OCI-LY1 (cell line): ENCODE measurements at regions not wholly inside any gene's neighbourhood (a gene's known extent, or its start where the extent isn't known, plus 50 kb on each side); places are given as distances from the start of the nearest gene placed in this dataset.

ENCODE experiments used
- H2AFZ ChIP-seq: fragments of 200-600 bp; sonication (generic), shearing (Covaris generic); 2 replicates; pipeline ENCODE4 v1.6.0; 2014; ENCODE audit warnings: antibody characterized with exemption, mild to moderate bottlenecking, low read length
- H3F3A ChIP-seq: fragments of 200-600 bp; sonication (generic), shearing (Covaris generic); 2 replicates; pipeline ENCODE4 v1.6.0; 2014; ENCODE audit warnings: mild to moderate bottlenecking, antibody characterized with exemption, low read length, moderate library complexity; ENCODE audit not compliant: insufficient read depth
- H3K27ac ChIP-seq: fragments of 200-600 bp; sonication (generic); 2 replicates; pipeline ENCODE4 v1.5.1; 2014; ENCODE audit warnings: low read length, mixed run types, mild to moderate bottlenecking, low read depth; ENCODE audit not compliant: poor library complexity, severe bottlenecking
- H3K27me3 ChIP-seq: fragments of 200-600 bp; sonication (generic); 2 replicates; pipeline ENCODE4 v1.6.0; 2014; ENCODE audit warnings: antibody characterized with exemption, mild to moderate bottlenecking, low read length, moderate library complexity; ENCODE audit not compliant: insufficient read depth
- H3K36me3 ChIP-seq: fragments of 200-600 bp; sonication (generic); 2 replicates; pipeline ENCODE4 v1.6.1; 2014; ENCODE audit warnings: mild to moderate bottlenecking, antibody characterized with exemption, low read length, moderate library complexity, mixed read lengths; ENCODE audit not compliant: insufficient read depth
- H3K4me1 ChIP-seq: fragments of 200-600 bp; sonication (generic); 2 replicates; pipeline ENCODE4 v1.5.1; 2014; ENCODE audit warnings: mild to moderate bottlenecking, low read length, moderate library complexity; ENCODE audit not compliant: insufficient read depth, severe bottlenecking
- H3K4me2 ChIP-seq: fragments of 200-600 bp; sonication (generic), shearing (Covaris generic); 2 replicates; pipeline ENCODE4 v1.6.1; 2014; ENCODE audit warnings: low read length
- H3K4me3 ChIP-seq: fragments of 200-600 bp; sonication (generic); 2 replicates; pipeline ENCODE4 v1.5.1; 2014; ENCODE audit warnings: low read length, low read depth, mild to moderate bottlenecking, mixed read lengths; ENCODE audit not compliant: poor library complexity, severe bottlenecking
- H3K79me2 ChIP-seq: fragments of 200-600 bp; shearing (Covaris generic); 2 replicates; pipeline ENCODE4 v1.6.1; 2016; ENCODE audit warnings: mixed run types, low read length, mixed read lengths; ENCODE audit not compliant: insufficient read depth
- H3K9ac ChIP-seq: fragments of 200-600 bp; sonication (generic), shearing (Covaris generic); 2 replicates; pipeline ENCODE4 v1.6.1; 2014; ENCODE audit warnings: mild to moderate bottlenecking, low read length, mixed read lengths
- H3K9me2 ChIP-seq: fragments of 200-600 bp; sonication (generic), shearing (Covaris generic); 2 replicates; pipeline ENCODE4 v1.6.1; 2014; ENCODE audit warnings: low read depth, mild to moderate bottlenecking, low read length, mixed read lengths
- H3K9me3 ChIP-seq: fragments of 200-600 bp; shearing (Covaris generic); 2 replicates; pipeline ENCODE4 v1.6.1; 2014; ENCODE audit warnings: low read length, mixed read lengths
- H4K20me1 ChIP-seq: fragments of 200-600 bp; sonication (generic), shearing (Covaris generic); 2 replicates; pipeline ENCODE4 v1.6.0; 2016; ENCODE audit warnings: mild to moderate bottlenecking, low read length; ENCODE audit not compliant: insufficient read depth
- EZH2 ChIP-seq: fragments of 200-600 bp; sonication (generic), shearing (Covaris generic); IDR thresholded peaks from 2 replicates; pipeline ENCODE4 v1.8.0; 2017; ENCODE audit warnings: borderline replicate concordance, mixed run types, mild to moderate bottlenecking, antibody characterized with exemption, low read length, moderate library complexity, mixed read lengths
- TF ChIP-seq, protein P1 (sequence below): fragments of 200-600 bp; sonication (generic), shearing (Covaris generic); IDR thresholded peaks from 2 replicates; pipeline ENCODE4 v1.5.1; 2017; ENCODE audit warnings: mild to moderate bottlenecking, antibody characterized with exemption, low read length, moderate library complexity, mixed read lengths

DNA sequence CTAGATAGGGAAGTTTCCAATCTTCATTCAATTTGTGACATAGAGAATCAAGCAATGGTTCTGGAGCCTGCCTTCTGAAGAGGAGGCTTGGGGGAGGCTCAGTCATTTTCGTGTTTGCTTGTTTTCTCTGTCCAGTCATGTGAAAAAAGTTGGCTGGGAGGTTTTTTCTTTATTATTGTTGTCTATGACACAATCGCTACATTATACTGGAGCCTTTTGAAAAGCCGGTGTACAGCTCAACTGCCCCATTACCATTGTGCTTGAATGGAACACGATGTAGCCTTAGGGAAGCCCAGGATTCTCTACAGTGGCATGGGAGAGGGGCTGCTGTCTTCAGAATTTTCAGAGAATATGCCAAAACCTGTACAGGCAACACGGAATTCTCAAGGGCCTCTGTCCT is 57.9 kb upstream of the NCAM1 start:
- Histone ChIP-seq H3K4me2 (no peak overlapping the region), H4K20me1 (no peaks in the 10 kb centered on the region), H3K9me3 (no peaks in the 10 kb centered on the region), H3K4me3 (no peak overlapping the region), H3K79me2 (no peaks in the 10 kb centered on the region), H3K9me2 (no peaks in the 10 kb centered on the region), H3K27ac (no peak overlapping the region), H3K36me3 (no peaks in the 10 kb centered on the region), H2AFZ (no peak overlapping the region), H3K4me1 (no peaks in the 10 kb centered on the region), H3K9ac (no peak overlapping the region), H3K27me3 (no peaks in the 10 kb centered on the region), H3F3A (no peaks in the 10 kb centered on the region)
- no peak for TF ChIP-seq EZH2
- TF ChIP-seq, protein P1, sequence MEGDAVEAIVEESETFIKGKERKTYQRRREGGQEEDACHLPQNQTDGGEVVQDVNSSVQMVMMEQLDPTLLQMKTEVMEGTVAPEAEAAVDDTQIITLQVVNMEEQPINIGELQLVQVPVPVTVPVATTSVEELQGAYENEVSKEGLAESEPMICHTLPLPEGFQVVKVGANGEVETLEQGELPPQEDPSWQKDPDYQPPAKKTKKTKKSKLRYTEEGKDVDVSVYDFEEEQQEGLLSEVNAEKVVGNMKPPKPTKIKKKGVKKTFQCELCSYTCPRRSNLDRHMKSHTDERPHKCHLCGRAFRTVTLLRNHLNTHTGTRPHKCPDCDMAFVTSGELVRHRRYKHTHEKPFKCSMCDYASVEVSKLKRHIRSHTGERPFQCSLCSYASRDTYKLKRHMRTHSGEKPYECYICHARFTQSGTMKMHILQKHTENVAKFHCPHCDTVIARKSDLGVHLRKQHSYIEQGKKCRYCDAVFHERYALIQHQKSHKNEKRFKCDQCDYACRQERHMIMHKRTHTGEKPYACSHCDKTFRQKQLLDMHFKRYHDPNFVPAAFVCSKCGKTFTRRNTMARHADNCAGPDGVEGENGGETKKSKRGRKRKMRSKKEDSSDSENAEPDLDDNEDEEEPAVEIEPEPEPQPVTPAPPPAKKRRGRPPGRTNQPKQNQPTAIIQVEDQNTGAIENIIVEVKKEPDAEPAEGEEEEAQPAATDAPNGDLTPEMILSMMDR, result no peak

DNA sequence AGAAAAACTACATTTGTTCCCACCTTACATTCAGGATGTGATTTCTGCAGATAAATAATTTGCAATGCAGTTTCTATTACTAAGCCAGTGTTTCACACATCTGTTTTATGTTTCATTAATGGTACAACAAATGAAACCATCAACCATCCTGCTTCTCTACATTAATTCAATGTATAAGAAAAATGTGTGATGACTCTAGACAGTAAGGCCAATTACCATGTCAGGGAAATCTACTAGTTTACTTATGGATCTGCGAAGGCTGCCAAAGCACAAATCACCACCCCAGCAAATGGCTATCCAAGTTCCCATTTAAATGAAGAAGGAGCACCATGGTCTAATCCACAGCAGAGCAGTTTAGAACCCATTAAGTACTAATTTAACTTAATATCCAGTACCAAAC is 50.1 kb upstream of the NCAM1 start:
- Histone ChIP-seq H4K20me1 (no peaks in the 10 kb centered on the region), H3K36me3 (no peaks in the 10 kb centered on the region), H2AFZ (no peak overlapping the region), H3K79me2 (no peaks in the 10 kb centered on the region), H3K9me3 (no peaks in the 10 kb centered on the region), H3K9me2 (no peaks in the 10 kb centered on the region), H3K9ac (no peak overlapping the region), H3K4me1 (no peaks in the 10 kb centered on the region), H3K4me2 (no peak overlapping the region), H3K27me3 (no peaks in the 10 kb centered on the region), H3K27ac (no peak overlapping the region), H3K4me3 (no peak overlapping the region), H3F3A (no peaks in the 10 kb centered on the region)
- TF ChIP-seq, protein P1, result no peak
- no peak for TF ChIP-seq EZH2
